ENCODE measurements at regions not wholly inside any gene's neighbourhood (a gene's known extent, or its start where the extent isn't known, plus 50 kb on each side); places are given as distances from the start of the nearest gene placed in this dataset.

DNA sequence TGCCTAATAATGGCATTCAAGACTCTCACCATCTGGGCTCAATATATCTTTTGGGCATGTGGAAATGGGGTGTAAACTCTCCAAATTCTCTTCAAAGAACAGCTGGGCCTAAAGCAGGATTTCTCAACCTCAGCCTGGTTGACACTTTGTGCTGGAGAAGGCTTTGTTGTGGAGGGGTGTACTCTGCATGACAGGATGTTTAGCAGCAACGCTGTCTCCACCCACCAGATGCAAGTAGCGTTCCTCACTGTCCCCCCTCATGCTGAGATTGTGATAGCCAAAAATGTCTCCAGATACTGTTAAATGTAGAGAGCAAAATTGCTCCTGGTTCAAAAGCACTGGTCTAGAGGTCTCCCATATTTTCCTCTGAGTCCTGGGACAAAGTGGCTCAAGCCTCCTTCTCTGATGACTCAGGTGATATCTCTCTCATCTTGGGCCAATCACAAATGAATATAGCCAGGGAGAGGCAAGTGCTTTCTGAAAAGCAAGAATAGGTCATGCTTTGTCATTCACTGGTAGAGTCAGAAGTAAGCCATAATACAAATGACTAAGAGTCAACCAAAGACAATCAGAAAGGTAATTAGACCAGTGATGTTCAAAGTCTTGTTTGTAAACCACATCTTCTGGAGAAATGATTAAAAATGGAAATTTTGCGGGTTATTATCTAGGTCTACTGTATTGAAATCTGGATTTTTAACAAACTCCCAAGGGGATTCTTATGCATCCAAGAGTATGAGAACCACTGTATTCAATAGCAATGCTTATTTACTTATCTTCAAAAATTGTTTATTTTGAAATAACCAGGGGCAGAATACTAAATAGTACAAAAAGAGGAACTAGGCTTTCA lies 330.8 kb downstream of the PTEN start:
- H3K4me1 Mint-ChIP-seq, result peaks cover 28% of the 10 kb centered on the region
- H3K4me3 Mint-ChIP-seq, result no peak overlapping the region
- intact Hi-C loops (cut with micrococcal nuclease), result no loop called here
- ChIA-PET CTCF (interaction anchor here (1.6 kb wide), 1 partner anchor 195 kb away, joined by 4 read pairs; no protein-coding TSS in a partner anchor), POLR2A (no interaction called here)
- ATAC-seq (ENCODE audit: low read depth) (no peak), DNase-seq (no peak)
- TF ChIP-seq, protein P1, sequence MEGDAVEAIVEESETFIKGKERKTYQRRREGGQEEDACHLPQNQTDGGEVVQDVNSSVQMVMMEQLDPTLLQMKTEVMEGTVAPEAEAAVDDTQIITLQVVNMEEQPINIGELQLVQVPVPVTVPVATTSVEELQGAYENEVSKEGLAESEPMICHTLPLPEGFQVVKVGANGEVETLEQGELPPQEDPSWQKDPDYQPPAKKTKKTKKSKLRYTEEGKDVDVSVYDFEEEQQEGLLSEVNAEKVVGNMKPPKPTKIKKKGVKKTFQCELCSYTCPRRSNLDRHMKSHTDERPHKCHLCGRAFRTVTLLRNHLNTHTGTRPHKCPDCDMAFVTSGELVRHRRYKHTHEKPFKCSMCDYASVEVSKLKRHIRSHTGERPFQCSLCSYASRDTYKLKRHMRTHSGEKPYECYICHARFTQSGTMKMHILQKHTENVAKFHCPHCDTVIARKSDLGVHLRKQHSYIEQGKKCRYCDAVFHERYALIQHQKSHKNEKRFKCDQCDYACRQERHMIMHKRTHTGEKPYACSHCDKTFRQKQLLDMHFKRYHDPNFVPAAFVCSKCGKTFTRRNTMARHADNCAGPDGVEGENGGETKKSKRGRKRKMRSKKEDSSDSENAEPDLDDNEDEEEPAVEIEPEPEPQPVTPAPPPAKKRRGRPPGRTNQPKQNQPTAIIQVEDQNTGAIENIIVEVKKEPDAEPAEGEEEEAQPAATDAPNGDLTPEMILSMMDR (IDR thresholded peaks at IDR 0.05), result no peak
- no peak overlapping the region for H3K27ac Mint-ChIP-seq
- no peaks in the 10 kb centered on the region for H3K36me3 Mint-ChIP-seq (ENCODE audit: low read depth)
- H3K9me3 Mint-ChIP-seq, result peaks cover 5% of the 10 kb centered on the region
- no peaks in the 10 kb centered on the region for H3K27me3 Mint-ChIP-seq

DNA sequence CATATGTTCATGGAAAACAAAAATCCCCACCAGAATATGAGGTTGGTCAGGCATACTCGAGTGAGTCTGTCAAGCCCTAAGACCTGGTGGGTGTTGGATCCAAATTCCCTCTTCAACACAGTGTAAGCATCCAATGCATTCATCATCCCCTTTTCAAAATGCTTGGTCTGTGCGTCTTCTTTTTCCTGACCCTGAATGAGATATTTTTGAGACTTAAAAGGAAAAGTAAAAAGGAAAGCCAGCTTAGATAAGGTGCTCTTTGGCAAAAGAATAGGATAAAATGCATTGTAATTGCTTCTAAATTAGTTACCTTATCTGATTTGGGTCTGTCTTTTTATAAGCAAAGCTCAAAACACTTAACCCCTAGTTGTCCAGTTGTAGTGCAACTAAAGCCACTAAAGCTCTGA lies 331.5 kb downstream of the PTEN start:
- intact Hi-C loops (cut with micrococcal nuclease), result no loop called here
- POLR2A ChIA-PET, result no interaction called here
- Mint-ChIP-seq H3K27ac (no peak overlapping the region), H3K9me3 (peaks cover 5% of the 10 kb centered on the region), H3K27me3 (no peaks in the 10 kb centered on the region), H3K36me3 (ENCODE audit: low read depth) (no peaks in the 10 kb centered on the region), H3K4me1 (peaks cover 28% of the 10 kb centered on the region), H3K4me3 (no peak overlapping the region)
- CTCF ChIA-PET, result no interaction called here
- TF ChIP-seq, protein P1 (IDR thresholded peaks at IDR 0.05), result no peak
- ATAC-seq (ENCODE audit: low read depth) (no peak), DNase-seq (no peak)

- POLR2A ChIA-PET, result interaction anchor here (1.1 kb wide), 1 partner anchor 334 kb away, joined by 3 read pairs; no protein-coding TSS in a partner anchor
- Mint-ChIP-seq H3K4me3 (no peak overlapping the region), H3K27ac (no peak overlapping the region), H3K9me3 (peaks cover 5% of the 10 kb centered on the region), H3K36me3 (ENCODE audit: low read depth) (no peaks in the 10 kb centered on the region), H3K27me3 (no peaks in the 10 kb centered on the region), H3K4me1 (peaks cover 26% of the 10 kb centered on the region)
- DNase-seq, result no peak
- TF ChIP-seq, protein P1 (IDR thresholded peaks at IDR 0.05), result no peak
- intact Hi-C loops (cut with micrococcal nuclease), result no loop called here
- no peak for ATAC-seq (ENCODE audit: low read depth)
- CTCF ChIA-PET, result no interaction called here
Observed at GRCh38 chr10:88195841-88196240, 332.4 kb downstream of the PTEN start.

DNA sequence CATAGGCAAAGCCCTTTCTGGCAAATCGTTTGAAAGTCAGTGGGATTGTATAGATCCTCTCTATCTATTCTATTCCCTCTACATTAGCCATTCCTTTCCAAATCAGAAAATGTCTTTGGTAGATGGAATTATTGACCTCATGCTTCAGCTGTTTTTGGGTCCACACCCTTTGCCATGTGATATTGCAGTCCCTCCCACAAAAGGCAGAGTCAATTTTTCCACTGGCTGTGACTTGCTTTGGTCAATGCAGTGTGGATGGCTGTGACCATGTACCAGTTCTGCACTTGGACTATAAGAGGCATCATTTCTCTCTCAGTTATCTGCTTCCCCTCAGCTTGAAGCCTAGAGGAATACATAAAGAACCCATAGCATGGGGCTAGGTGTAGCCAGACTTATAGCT lies 332.9 kb downstream of the PTEN start:
- CTCF ChIA-PET, result no interaction called here
- Mint-ChIP-seq H3K4me3 (no peak overlapping the region), H3K36me3 (ENCODE audit: low read depth) (no peaks in the 10 kb centered on the region), H3K9me3 (peaks cover 5% of the 10 kb centered on the region), H3K4me1 (peaks cover 26% of the 10 kb centered on the region), H3K27ac (no peak overlapping the region), H3K27me3 (no peaks in the 10 kb centered on the region)
- no peak for ATAC-seq (ENCODE audit: low read depth)
- POLR2A ChIA-PET, result interaction anchor here (1.1 kb wide), 1 partner anchor 334 kb away, joined by 3 read pairs; no protein-coding TSS in a partner anchor
- no peak for DNase-seq
- intact Hi-C loops (cut with micrococcal nuclease), result no loop called here
- TF ChIP-seq, protein P1 (IDR thresholded peaks at IDR 0.05), result no peak

DNA sequence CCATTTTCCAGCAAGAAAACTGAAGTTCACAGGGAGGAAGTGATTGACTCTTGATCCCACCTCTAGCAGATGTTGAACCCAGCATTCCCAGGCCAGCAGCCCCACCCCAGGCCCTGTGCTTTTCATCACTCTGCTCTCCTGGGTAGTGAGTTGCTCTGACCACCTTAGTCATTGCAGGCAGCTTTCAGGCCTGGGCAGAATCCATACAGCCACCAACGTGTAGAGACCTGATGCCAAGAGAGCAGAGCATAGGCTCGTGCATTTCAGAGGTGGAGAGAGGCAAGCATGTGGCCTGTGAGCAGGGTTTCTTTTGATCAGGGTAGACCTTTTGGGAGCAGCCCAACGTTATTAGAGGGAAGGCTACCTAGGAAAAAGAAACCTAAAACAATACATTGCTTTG lies 334.6 kb downstream of the PTEN start:
- Mint-ChIP-seq H3K4me1 (peaks cover 23% of the 10 kb centered on the region), H3K36me3 (ENCODE audit: low read depth) (no peaks in the 10 kb centered on the region), H3K27me3 (no peaks in the 10 kb centered on the region), H3K9me3 (peaks cover 5% of the 10 kb centered on the region), H3K4me3 (no peak overlapping the region), H3K27ac (no peak overlapping the region)
- intact Hi-C loops (cut with micrococcal nuclease), result no loop called here
- no peak for ATAC-seq (ENCODE audit: low read depth)
- no peak for DNase-seq
- CTCF ChIA-PET, result no interaction called here
- POLR2A ChIA-PET, result no interaction called here
- TF ChIP-seq, protein P1 (IDR thresholded peaks at IDR 0.05), result no peak
